Uterus (tissue), 2 donors: ENCODE measurements at regions not wholly inside any gene's neighbourhood (a gene's known extent, or its start where the extent isn't known, plus 50 kb on each side); places are given as distances from the start of the nearest gene placed in this dataset.

Experiments
- CTCF ChIP-seq, 4 experiments: fragments of 200-600 bp in 2 of 4; fragments of 450-650 bp in 2 of 4; sonication (generic) in 2 of 4; IDR thresholded peaks; one replicate each; pipeline ENCODE4 v1.5.1; 2016 to 2019; ENCODE audit warnings: antibody characterized with exemption in 4 of 4, mild to moderate bottlenecking in 2 of 4, moderate library complexity in 1 of 4
- POLR2A ChIP-seq, 2 donors: fragments of 450-650 bp; IDR thresholded peaks; one replicate each; pipeline ENCODE4 v1.6.1; 2016; ENCODE audit warnings: antibody characterized with exemption in 2 of 2, mild to moderate bottlenecking in 1 of 2, moderate library complexity in 1 of 2

GRCh38 chr9:89254773-89255125 lies 56.2 kb upstream of the CKS2 start:
- TF ChIP-seq POLR2A (IDR thresholded peaks at IDR 0.05): no peak
- TF ChIP-seq CTCF (IDR thresholded peaks at IDR 0.05): no peak
